Right lobe of liver (tissue), 4 donors: ENCODE measurements at regions not wholly inside any gene's neighbourhood (a gene's known extent, or its start where the extent isn't known, plus 50 kb on each side); places are given as distances from the start of the nearest gene placed in this dataset.

Experiments
- CTCF ChIP-seq, 4 donors: fragments of 200-600 bp in 3 of 4; fragments of 450-650 bp in 1 of 4; IDR thresholded peaks; one replicate each; pipeline versions ENCODE4 v1.5.1 to v1.8.0; 2016 to 2022; ENCODE audit warnings: antibody characterized with exemption in 4 of 4, mild to moderate bottlenecking in 2 of 4
- POLR2A ChIP-seq: fragments of 450-650 bp; IDR thresholded peaks from one replicate; pipeline ENCODE4 v1.6.1; 2017; ENCODE audit warnings: antibody characterized with exemption, mild to moderate bottlenecking
- donor health status: DM: no; HTN: no; CAD: no.
- donor health status: DM: no; HTN: no; CAD: no.
- donor health status: DM: no; HTN: yes; CAD: no.

- TF ChIP-seq CTCF (IDR thresholded peaks at IDR 0.05) (no peak), POLR2A (no peak)
Measured at GRCh38 chr5:60248901-60249300, 355.4 kb upstream of the PDE4D start.
